ENCODE measurements at regions not wholly inside any gene's neighbourhood (a gene's known extent, or its start where the extent isn't known, plus 50 kb on each side); places are given as distances from the start of the nearest gene placed in this dataset.

- ChIA-PET CTCF (no interaction called here), POLR2A (no interaction called here)
- no peaks in the 10 kb centered on the region for H3K4me1 Mint-ChIP-seq (ENCODE audit: low read depth)
- DNase-seq = no peak
- no peaks in the 10 kb centered on the region for H3K9me3 Mint-ChIP-seq
- intact Hi-C loops (cut with micrococcal nuclease) = no loop called here
- no peak overlapping the region for H3K4me3 Mint-ChIP-seq
- no peaks in the 10 kb centered on the region for H3K36me3 Mint-ChIP-seq
- no peaks in the 10 kb centered on the region for H3K27me3 Mint-ChIP-seq
- no peak overlapping the region for H3K27ac Mint-ChIP-seq
Measured at GRCh38 chr14:32021341-32021740, 55.8 kb upstream of the ARHGAP5 start.

DNA sequence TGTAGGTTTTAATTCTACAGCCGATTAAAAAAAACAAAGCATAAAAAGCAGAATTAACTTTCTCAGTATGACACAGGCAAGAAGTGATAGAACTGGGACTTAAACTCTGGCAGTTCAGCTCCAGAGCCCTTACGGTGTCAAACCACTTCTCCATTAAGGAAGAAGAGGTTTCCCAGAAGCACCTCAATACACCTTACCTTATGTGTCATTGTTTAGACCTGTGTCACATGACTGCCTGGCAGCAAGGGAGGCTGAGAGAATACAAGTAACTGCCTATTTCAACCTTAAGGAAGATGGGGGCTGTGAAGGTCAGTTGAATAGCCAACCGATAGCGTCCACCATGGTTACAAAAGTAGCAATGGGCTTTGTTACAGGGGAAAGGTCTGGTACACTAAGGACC lies 54.6 kb upstream of the ARHGAP5 start:
- H3K4me1 Mint-ChIP-seq (ENCODE audit: low read depth) = no peaks in the 10 kb centered on the region
- H3K4me3 Mint-ChIP-seq = no peak overlapping the region
- H3K27me3 Mint-ChIP-seq = no peaks in the 10 kb centered on the region
- intact Hi-C loops (cut with micrococcal nuclease) = no loop called here
- no peak overlapping the region for H3K27ac Mint-ChIP-seq
- DNase-seq = no peak
- ChIA-PET CTCF (interaction anchor here (0.5 kb wide), 1 partner anchor 111 kb away, joined by 3 read pairs; no protein-coding TSS in a partner anchor), POLR2A (no interaction called here)
- H3K9me3 Mint-ChIP-seq = no peaks in the 10 kb centered on the region
- no peaks in the 10 kb centered on the region for H3K36me3 Mint-ChIP-seq

GRCh38 chr14:32022938-32023466 lies 54.1 kb upstream of the ARHGAP5 start:
- H3K9me3 Mint-ChIP-seq = no peaks in the 10 kb centered on the region
- DNase-seq = no peak
- H3K4me3 Mint-ChIP-seq = no peak overlapping the region
- CTCF ChIA-PET = no interaction called here
- no peaks in the 10 kb centered on the region for H3K36me3 Mint-ChIP-seq
- no peaks in the 10 kb centered on the region for H3K4me1 Mint-ChIP-seq (ENCODE audit: low read depth)
- POLR2A ChIA-PET = no interaction called here
- H3K27ac Mint-ChIP-seq = no peak overlapping the region
- intact Hi-C loops (cut with micrococcal nuclease) = no loop called here
- H3K27me3 Mint-ChIP-seq = no peaks in the 10 kb centered on the region

GRCh38 chr14:32023540-32023939 lies 53.6 kb upstream of the ARHGAP5 start:
- no peak for DNase-seq
- ChIA-PET POLR2A (no interaction called here), CTCF (no interaction called here)
- H3K27ac Mint-ChIP-seq = no peak overlapping the region
- intact Hi-C loops (cut with micrococcal nuclease) = no loop called here
- H3K27me3 Mint-ChIP-seq = no peaks in the 10 kb centered on the region
- H3K36me3 Mint-ChIP-seq = no peaks in the 10 kb centered on the region
- H3K4me3 Mint-ChIP-seq = no peak overlapping the region
- no peaks in the 10 kb centered on the region for H3K4me1 Mint-ChIP-seq (ENCODE audit: low read depth)
- no peaks in the 10 kb centered on the region for H3K9me3 Mint-ChIP-seq

GRCh38 chr14:32027255-32027939 lies 49.7 kb upstream of the ARHGAP5 start:
- intact Hi-C loops (cut with micrococcal nuclease) = no loop called here
- H3K4me3 Mint-ChIP-seq = no peak overlapping the region
- POLR2A ChIA-PET = no interaction called here
- H3K27ac Mint-ChIP-seq = no peak overlapping the region
- no peaks in the 10 kb centered on the region for H3K27me3 Mint-ChIP-seq
- no peaks in the 10 kb centered on the region for H3K36me3 Mint-ChIP-seq
- H3K9me3 Mint-ChIP-seq = no peaks in the 10 kb centered on the region
- no peaks in the 10 kb centered on the region for H3K4me1 Mint-ChIP-seq (ENCODE audit: low read depth)
- no peak for DNase-seq
- CTCF ChIA-PET = no interaction called here

All from activated CD4-positive, alpha-beta memory T cell treated with anti-CD3 and anti-CD28 coated beads for 36 hours (primary cell).